ENCODE measurements at regions not wholly inside any gene's neighbourhood (a gene's known extent, or its start where the extent isn't known, plus 50 kb on each side); places are given as distances from the start of the nearest gene placed in this dataset.

- H3K27me3 ChIP-seq (ENCODE audit: control insufficient read depth in 1 of 2, insufficient read depth in 1 of 2, low read length in 2 of 2): no peaks in the 10 kb centered on the region
- H3K4me1 ChIP-seq (ENCODE audit: control insufficient read depth, insufficient read depth, low read depth, low read length): no peaks in the 10 kb centered on the region
- no peak overlapping the region for H3K27ac ChIP-seq (ENCODE audit: low read length, poor library complexity, severe bottlenecking)
- no peak overlapping the region for H2AFZ ChIP-seq (ENCODE audit: low read depth, low read length)
- H3K9me3 ChIP-seq (ENCODE audit: control insufficient read depth, low read length): no peaks in the 10 kb centered on the region
- no peak for DNase-seq
- no peak overlapping the region for H3K4ac ChIP-seq (ENCODE audit: low read depth in 1 of 2, low read length in 2 of 2)
- no peak overlapping the region for H2BK15ac ChIP-seq (ENCODE audit: low read depth, poor library complexity, severe bottlenecking)
- H3K18ac ChIP-seq (ENCODE audit: low read depth in 1 of 2, low read length in 2 of 2): no peak overlapping the region
- no peak overlapping the region for H2BK5ac ChIP-seq (ENCODE audit: low read depth, low read length, poor library complexity, severe bottlenecking)
- no peak overlapping the region for H3K23ac ChIP-seq (ENCODE audit: low read length in 2 of 2)
- no peak overlapping the region for H3K14ac ChIP-seq (ENCODE audit: low read length in 2 of 2)
- no peak overlapping the region for H4K8ac ChIP-seq (ENCODE audit: low read length)
- H3K4me2 ChIP-seq (ENCODE audit: low read length, poor library complexity, severe bottlenecking): no peak overlapping the region
- no peak overlapping the region for H2AK5ac ChIP-seq (ENCODE audit: low read length, severe bottlenecking)
- no peak overlapping the region for H2BK120ac ChIP-seq (ENCODE audit: low read depth, low read length)
- H3K4me3 ChIP-seq (ENCODE audit: insufficient read depth in 1 of 2, low read depth in 1 of 2, low read length in 2 of 2): no peak overlapping the region
- H2BK12ac ChIP-seq (ENCODE audit: low read length in 2 of 2): no peak overlapping the region
- 88% methylated on average over 3 of the region's 3 CpGs for WGBS
- H3K36me3 ChIP-seq (ENCODE audit: control insufficient read depth in 1 of 2, insufficient read depth in 2 of 2, low read depth in 1 of 2, low read length in 2 of 2): no peaks in the 10 kb centered on the region
- peak overlapping the region; percentile 57 for H3K9ac ChIP-seq (ENCODE audit: low read length)
- no peak overlapping the region for H4K91ac ChIP-seq (ENCODE audit: low read length)
- no peaks in the 10 kb centered on the region for H3K79me1 ChIP-seq (replicated peaks; ENCODE audit: low read length, poor library complexity, severe bottlenecking)
Measured at GRCh38 chr3:146818866-146819265, 213.7 kb upstream of the PLSCR5 start.

- Histone ChIP-seq H3K4me2 (ENCODE audit: low read length, poor library complexity, severe bottlenecking) (no peak overlapping the region), H2BK5ac (ENCODE audit: low read depth, low read length, poor library complexity, severe bottlenecking) (no peak overlapping the region), H2BK15ac (ENCODE audit: low read depth, poor library complexity, severe bottlenecking) (no peak overlapping the region), H2BK120ac (ENCODE audit: low read depth, low read length) (no peak overlapping the region), H3K36me3 (ENCODE audit: control insufficient read depth in 1 of 2, insufficient read depth in 2 of 2, low read depth in 1 of 2, low read length in 2 of 2) (no peaks in the 10 kb centered on the region), H3K4me3 (ENCODE audit: insufficient read depth in 1 of 2, low read depth in 1 of 2, low read length in 2 of 2) (no peak overlapping the region), H2AK5ac (ENCODE audit: low read length, severe bottlenecking) (no peak overlapping the region), H4K8ac (ENCODE audit: low read length) (no peak overlapping the region), H3K23ac (ENCODE audit: low read length in 2 of 2) (no peak overlapping the region), H3K18ac (ENCODE audit: low read depth in 1 of 2, low read length in 2 of 2) (no peak overlapping the region), H3K4me1 (ENCODE audit: control insufficient read depth, insufficient read depth, low read depth, low read length) (no peaks in the 10 kb centered on the region), H3K9me3 (ENCODE audit: control insufficient read depth, low read length) (no peaks in the 10 kb centered on the region), H4K91ac (ENCODE audit: low read length) (no peak overlapping the region), H3K27ac (ENCODE audit: low read length, poor library complexity, severe bottlenecking) (no peak overlapping the region), H2AFZ (ENCODE audit: low read depth, low read length) (no peak overlapping the region), H3K4ac (ENCODE audit: low read depth in 1 of 2, low read length in 2 of 2) (no peak overlapping the region), H3K9ac (ENCODE audit: low read length) (peak overlapping the region; percentile 57), H3K27me3 (ENCODE audit: control insufficient read depth in 1 of 2, insufficient read depth in 1 of 2, low read length in 2 of 2) (no peaks in the 10 kb centered on the region), H3K79me1 (replicated peaks; ENCODE audit: low read length, poor library complexity, severe bottlenecking) (no peaks in the 10 kb centered on the region), H3K14ac (ENCODE audit: low read length in 2 of 2) (no peak overlapping the region), H2BK12ac (ENCODE audit: low read length in 2 of 2) (no peak overlapping the region)
- 100% methylated on average over 1 of the region's 4 CpGs for WGBS
- no peak for DNase-seq
Measured at GRCh38 chr3:146818301-146818700, 213.2 kb upstream of the PLSCR5 start.

- Histone ChIP-seq H2BK12ac (ENCODE audit: low read length in 2 of 2) (no peak overlapping the region), H2BK15ac (ENCODE audit: low read depth, poor library complexity, severe bottlenecking) (no peak overlapping the region), H4K8ac (ENCODE audit: low read length) (no peak overlapping the region), H3K27me3 (ENCODE audit: control insufficient read depth in 1 of 2, insufficient read depth in 1 of 2, low read length in 2 of 2) (no peaks in the 10 kb centered on the region), H4K91ac (ENCODE audit: low read length) (no peak overlapping the region), H3K9ac (ENCODE audit: low read length) (peak overlapping the region; percentile 57), H2AK5ac (ENCODE audit: low read length, severe bottlenecking) (no peak overlapping the region), H3K4me3 (ENCODE audit: insufficient read depth in 1 of 2, low read depth in 1 of 2, low read length in 2 of 2) (no peak overlapping the region), H2AFZ (ENCODE audit: low read depth, low read length) (no peak overlapping the region), H3K23ac (ENCODE audit: low read length in 2 of 2) (no peak overlapping the region), H3K9me3 (ENCODE audit: control insufficient read depth, low read length) (no peaks in the 10 kb centered on the region), H3K27ac (ENCODE audit: low read length, poor library complexity, severe bottlenecking) (no peak overlapping the region), H2BK120ac (ENCODE audit: low read depth, low read length) (no peak overlapping the region), H3K79me1 (replicated peaks; ENCODE audit: low read length, poor library complexity, severe bottlenecking) (no peaks in the 10 kb centered on the region), H3K36me3 (ENCODE audit: control insufficient read depth in 1 of 2, insufficient read depth in 2 of 2, low read depth in 1 of 2, low read length in 2 of 2) (no peaks in the 10 kb centered on the region), H3K18ac (ENCODE audit: low read depth in 1 of 2, low read length in 2 of 2) (no peak overlapping the region), H3K4me2 (ENCODE audit: low read length, poor library complexity, severe bottlenecking) (no peak overlapping the region), H3K14ac (ENCODE audit: low read length in 2 of 2) (no peak overlapping the region), H3K4me1 (ENCODE audit: control insufficient read depth, insufficient read depth, low read depth, low read length) (no peaks in the 10 kb centered on the region), H2BK5ac (ENCODE audit: low read depth, low read length, poor library complexity, severe bottlenecking) (no peak overlapping the region), H3K4ac (ENCODE audit: low read depth in 1 of 2, low read length in 2 of 2) (no peak overlapping the region)
- DNase-seq: peak; percentile 35
- no CpG with 5 or more reads among the region's 2 CpGs for WGBS
Measured at GRCh38 chr3:146817704-146818103, 212.6 kb upstream of the PLSCR5 start.

- H3K27me3 ChIP-seq (ENCODE audit: control insufficient read depth in 1 of 2, insufficient read depth in 1 of 2, low read length in 2 of 2): no peaks in the 10 kb centered on the region
- no peak overlapping the region for H2BK15ac ChIP-seq (ENCODE audit: low read depth, poor library complexity, severe bottlenecking)
- peak overlapping the region; percentile 1 for H3K9ac ChIP-seq (ENCODE audit: low read length)
- no peak overlapping the region for H2AK5ac ChIP-seq (ENCODE audit: low read length, severe bottlenecking)
- H3K4me3 ChIP-seq (ENCODE audit: insufficient read depth in 1 of 2, low read depth in 1 of 2, low read length in 2 of 2): no peak overlapping the region
- no peak overlapping the region for H3K4ac ChIP-seq (ENCODE audit: low read depth in 1 of 2, low read length in 2 of 2)
- WGBS: no CpG with 5 or more reads among the region's 1 CpG
- H3K23ac ChIP-seq (ENCODE audit: low read length in 2 of 2): no peak overlapping the region
- DNase-seq: peak; percentile 49
- no peak overlapping the region for H3K18ac ChIP-seq (ENCODE audit: low read depth in 1 of 2, low read length in 2 of 2)
- no peak overlapping the region for H4K91ac ChIP-seq (ENCODE audit: low read length)
- no peak overlapping the region for H2BK120ac ChIP-seq (ENCODE audit: low read depth, low read length)
- no peak overlapping the region for H2AFZ ChIP-seq (ENCODE audit: low read depth, low read length)
- H2BK5ac ChIP-seq (ENCODE audit: low read depth, low read length, poor library complexity, severe bottlenecking): no peak overlapping the region
- H4K8ac ChIP-seq (ENCODE audit: low read length): no peak overlapping the region
- H3K36me3 ChIP-seq (ENCODE audit: control insufficient read depth in 1 of 2, insufficient read depth in 2 of 2, low read depth in 1 of 2, low read length in 2 of 2): no peaks in the 10 kb centered on the region
- H3K4me2 ChIP-seq (ENCODE audit: low read length, poor library complexity, severe bottlenecking): no peak overlapping the region
- no peaks in the 10 kb centered on the region for H3K9me3 ChIP-seq (ENCODE audit: control insufficient read depth, low read length)
- H3K27ac ChIP-seq (ENCODE audit: low read length, poor library complexity, severe bottlenecking): peak overlapping the region; percentile 80
- H3K14ac ChIP-seq (ENCODE audit: low read length in 2 of 2): no peak overlapping the region
- H3K79me1 ChIP-seq (replicated peaks; ENCODE audit: low read length, poor library complexity, severe bottlenecking): no peaks in the 10 kb centered on the region
- no peak overlapping the region for H2BK12ac ChIP-seq (ENCODE audit: low read length in 2 of 2)
- no peaks in the 10 kb centered on the region for H3K4me1 ChIP-seq (ENCODE audit: control insufficient read depth, insufficient read depth, low read depth, low read length)
Measured at GRCh38 chr3:146814601-146815315, 209.6 kb upstream of the PLSCR5 start.
